Germinal center (tissue), 1 donor: ENCODE measurements at regions not wholly inside any gene's neighbourhood (a gene's known extent, or its start where the extent isn't known, plus 50 kb on each side); places are given as distances from the start of the nearest gene placed in this dataset.
"Not testable (repeated sequence)": the region's sequence is repeated elsewhere in the genome, so short reads cannot be mapped to it uniquely, and the experiment has no call there.

Experiments
- DNase-seq: peaks from one replicate; pipeline ENCODE4 v3.0.0; 2012; ENCODE audit warnings: mixed read lengths, low spot score

GRCh38 chr10:29363930-29364329 lies 75.1 kb downstream of the LYZL1 start:
- not testable (repeated sequence) for DNase-seq

GRCh38 chr10:29366206-29366605 lies 77.3 kb downstream of the LYZL1 start:
- DNase-seq: not testable (repeated sequence)

GRCh38 chr10:29369419-29369818 lies 80.5 kb downstream of the LYZL1 start:
- DNase-seq: no peak

- no peak for DNase-seq
These were observed 81.5 kb downstream of the LYZL1 start for GRCh38 chr10:29370097-29371092.

- DNase-seq: no peak
These were observed 84.0 kb downstream of the LYZL1 start for GRCh38 chr10:29372920-29373319.

GRCh38 chr10:29374162-29374561 lies 85.3 kb downstream of the LYZL1 start:
- no peak for DNase-seq

GRCh38 chr10:29375888-29376287 lies 87.0 kb downstream of the LYZL1 start:
- DNase-seq: no peak

GRCh38 chr10:29377333-29377961 lies 88.6 kb downstream of the LYZL1 start:
- DNase-seq: peak; percentile 48

GRCh38 chr10:29378106-29378505 lies 89.2 kb downstream of the LYZL1 start:
- no peak for DNase-seq

- DNase-seq: peak; percentile 10
These were observed 90.3 kb downstream of the LYZL1 start for GRCh38 chr10:29379208-29379607.

- DNase-seq: not testable (repeated sequence)
These were observed 91.1 kb downstream of the LYZL1 start for GRCh38 chr10:29379777-29380598.

- not testable (repeated sequence) for DNase-seq
These were observed 92.0 kb downstream of the LYZL1 start for GRCh38 chr10:29380599-29381511.

GRCh38 chr10:29386342-29386999 lies 97.6 kb downstream of the LYZL1 start:
- peak; percentile 11 for DNase-seq

GRCh38 chr10:29387269-29387668 lies 98.4 kb downstream of the LYZL1 start:
- DNase-seq: no peak

- DNase-seq: not testable (repeated sequence)
These were observed 99.2 kb downstream of the LYZL1 start for GRCh38 chr10:29388112-29388511.

GRCh38 chr10:29389493-29389892 lies 100.6 kb downstream of the LYZL1 start:
- no peak for DNase-seq

- DNase-seq: no peak
These were observed 101.1 kb downstream of the LYZL1 start for GRCh38 chr10:29389935-29390334.

GRCh38 chr10:29392376-29393021 lies 103.6 kb downstream of the LYZL1 start:
- peak; percentile 40 for DNase-seq

- DNase-seq: no peak
These were observed 105.6 kb downstream of the LYZL1 start for GRCh38 chr10:29394321-29394932.

- DNase-seq: no peak
These were observed 106.5 kb downstream of the LYZL1 start for GRCh38 chr10:29395409-29395808.
